A673 (cell line): ENCODE measurements at regions not wholly inside any gene's neighbourhood (a gene's known extent, or its start where the extent isn't known, plus 50 kb on each side); places are given as distances from the start of the nearest gene placed in this dataset.

Experiments
- EZH2 ChIP-seq: fragments of 200-600 bp; sonication (generic); IDR thresholded peaks from 2 replicates; pipeline ENCODE4 v1.6.1; 2017; ENCODE audit warnings: borderline replicate concordance, low read depth, mild to moderate bottlenecking, mixed read lengths, antibody characterized with exemption, low read length; ENCODE audit not compliant: poor library complexity, severe bottlenecking
- TF ChIP-seq, protein P1 (sequence below): fragments of 300-800, 200-600 bp; sonication (generic); conservative IDR thresholded peaks from 2 replicates; pipeline ENCODE4 v1.5.1; 2017; ENCODE audit warnings: low read depth, mild to moderate bottlenecking, antibody characterized with exemption, low read length, moderate library complexity, mixed read lengths

DNA sequence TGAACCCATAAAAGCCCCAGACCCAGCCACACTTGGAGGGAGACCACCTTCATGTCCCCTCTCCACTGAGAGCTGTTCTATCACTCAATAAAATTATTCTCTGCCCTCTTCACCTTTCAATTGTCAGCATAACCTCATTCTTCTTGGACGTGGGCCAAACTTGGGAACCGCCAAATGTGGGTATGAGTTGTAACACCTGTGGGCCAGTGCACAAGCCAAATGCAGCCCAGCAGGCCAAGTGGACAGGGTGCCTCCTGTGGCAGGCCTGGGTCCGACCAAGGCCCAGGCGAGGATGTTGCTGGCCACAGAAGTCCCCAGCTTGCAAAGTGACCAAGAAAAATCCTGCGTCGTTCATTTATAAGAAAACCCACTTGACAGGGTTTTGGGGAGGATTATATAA is 621.2 kb downstream of the METTL15 start:
- TF ChIP-seq, protein P1, sequence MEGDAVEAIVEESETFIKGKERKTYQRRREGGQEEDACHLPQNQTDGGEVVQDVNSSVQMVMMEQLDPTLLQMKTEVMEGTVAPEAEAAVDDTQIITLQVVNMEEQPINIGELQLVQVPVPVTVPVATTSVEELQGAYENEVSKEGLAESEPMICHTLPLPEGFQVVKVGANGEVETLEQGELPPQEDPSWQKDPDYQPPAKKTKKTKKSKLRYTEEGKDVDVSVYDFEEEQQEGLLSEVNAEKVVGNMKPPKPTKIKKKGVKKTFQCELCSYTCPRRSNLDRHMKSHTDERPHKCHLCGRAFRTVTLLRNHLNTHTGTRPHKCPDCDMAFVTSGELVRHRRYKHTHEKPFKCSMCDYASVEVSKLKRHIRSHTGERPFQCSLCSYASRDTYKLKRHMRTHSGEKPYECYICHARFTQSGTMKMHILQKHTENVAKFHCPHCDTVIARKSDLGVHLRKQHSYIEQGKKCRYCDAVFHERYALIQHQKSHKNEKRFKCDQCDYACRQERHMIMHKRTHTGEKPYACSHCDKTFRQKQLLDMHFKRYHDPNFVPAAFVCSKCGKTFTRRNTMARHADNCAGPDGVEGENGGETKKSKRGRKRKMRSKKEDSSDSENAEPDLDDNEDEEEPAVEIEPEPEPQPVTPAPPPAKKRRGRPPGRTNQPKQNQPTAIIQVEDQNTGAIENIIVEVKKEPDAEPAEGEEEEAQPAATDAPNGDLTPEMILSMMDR, result no peak
- TF ChIP-seq EZH2, result no peak
